GM21423 (cell line): ENCODE measurements at regions not wholly inside any gene's neighbourhood (a gene's known extent, or its start where the extent isn't known, plus 50 kb on each side); places are given as distances from the start of the nearest gene placed in this dataset.

Experiments used
- ATAC-seq: cut with Tn5 transposase; IDR thresholded peaks from one replicate; pipeline ENCODE4 v1.9.1; 2021; ENCODE audit warnings: mild to moderate bottlenecking, moderate library complexity; ENCODE audit not compliant: unreplicated experiment

- no peak for ATAC-seq
These were observed 57.9 kb upstream of the IRF2BP2 start for GRCh38 chr1:234667600-234668576.

- ATAC-seq: no peak
These were observed 56.8 kb upstream of the IRF2BP2 start for GRCh38 chr1:234666761-234667160.

- no peak for ATAC-seq
These were observed 56.1 kb upstream of the IRF2BP2 start for GRCh38 chr1:234665975-234666605.

DNA sequence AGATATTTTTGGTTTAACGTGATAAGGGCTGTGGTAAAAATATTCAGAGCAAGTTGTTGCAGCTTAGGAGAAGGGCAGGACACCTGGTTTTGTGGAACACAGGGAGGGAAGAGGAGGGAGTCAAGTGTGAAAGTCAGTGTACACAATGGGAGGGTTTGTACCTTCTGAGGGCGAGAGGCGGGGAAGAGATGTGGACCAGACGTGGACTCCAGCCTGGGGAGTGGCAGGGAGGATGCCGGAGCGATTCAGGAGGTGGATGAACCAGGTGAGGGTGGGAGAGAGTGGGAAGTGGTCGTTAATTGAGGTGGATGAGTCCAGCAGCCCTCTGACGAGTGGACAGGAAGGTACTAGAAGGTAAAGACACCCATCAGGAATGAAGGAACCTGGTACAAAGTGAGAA is 52.2 kb upstream of the IRF2BP2 start:
- no peak for ATAC-seq

DNA sequence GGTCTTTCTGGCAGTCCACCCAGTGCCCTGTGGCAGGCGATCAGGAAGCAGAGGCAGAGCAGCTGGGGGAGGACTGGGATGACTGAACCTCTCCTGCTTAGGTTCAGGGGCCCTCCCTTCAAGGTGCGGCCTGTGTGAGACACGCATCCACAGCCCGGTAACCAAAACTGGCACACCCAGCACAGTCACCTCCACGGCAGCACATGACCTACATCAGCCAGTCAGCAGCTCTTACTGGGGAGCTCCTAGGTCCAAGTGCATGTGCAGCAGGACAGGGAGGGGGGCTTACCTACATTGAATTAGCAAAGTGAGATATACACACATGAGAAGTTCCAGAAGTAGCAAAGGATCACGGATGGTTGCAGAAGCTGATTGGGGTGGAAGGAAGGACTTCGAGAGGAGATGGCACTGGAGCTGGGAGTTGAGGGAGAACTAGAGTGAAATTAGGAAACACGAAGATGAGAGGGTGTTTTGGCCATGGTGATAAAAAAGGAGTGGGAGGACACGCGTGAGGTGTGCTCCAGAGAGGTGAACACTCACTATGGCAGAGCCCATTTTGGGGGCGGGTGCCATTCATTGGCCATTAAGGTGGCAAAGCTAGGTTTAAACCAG is 51.4 kb upstream of the IRF2BP2 start:
- ATAC-seq: no peak

- no peak for ATAC-seq
These were observed 50.7 kb upstream of the IRF2BP2 start for GRCh38 chr1:234660536-234661316.
